WTC11 (cell line): ENCODE measurements at regions not wholly inside any gene's neighbourhood (a gene's known extent, or its start where the extent isn't known, plus 50 kb on each side); places are given as distances from the start of the nearest gene placed in this dataset.

ENCODE experiments used
- ATAC-seq: fragments of 200-7000 bp; cut with Tn5 transposase; 2 replicates; pipeline ENCODE4 v1.10.0; 2021; ENCODE audit warnings: mild to moderate bottlenecking, moderate library complexity
- CTCF ChIA-PET: fragments of 300-600 bp; sonication (Branson Sonifier 250); formaldehyde crosslinking; loops from one replicate; lab custom pipeline; 2021; ENCODE audit warnings: antibody characterized with exemption; lab: Charles Lee
- POLR2A ChIA-PET: fragments of 350-600 bp; sonication (Branson Sonifier 250); formaldehyde crosslinking; loops from one replicate; lab custom pipeline; 2021; ENCODE audit warnings: antibody characterized with exemption; lab: Charles Lee
- DNase-seq: peaks from one replicate; pipeline ENCODE4 v3.0.0; 2021; ENCODE audit warnings: low spot score
- H3K27ac Mint-ChIP-seq: 2 replicates; pipeline ENCODE4 v1.8.0; 2021; ENCODE audit warnings: mixed read lengths
- H3K27me3 Mint-ChIP-seq: 2 replicates; pipeline ENCODE4 v1.8.0; 2021; ENCODE audit warnings: low read depth, mild to moderate bottlenecking, moderate library complexity, mixed read lengths
- H3K36me3 Mint-ChIP-seq: 2 replicates; pipeline ENCODE4 v1.8.0; 2021; ENCODE audit warnings: mixed read lengths
- H3K4me1 Mint-ChIP-seq: 2 replicates; pipeline ENCODE4 v1.8.0; 2022; ENCODE audit warnings: mixed read lengths
- H3K4me3 Mint-ChIP-seq: 2 replicates; pipeline ENCODE4 v1.8.0; 2021; ENCODE audit warnings: mild to moderate bottlenecking, moderate library complexity, mixed read lengths
- H3K9me3 Mint-ChIP-seq: 2 replicates; pipeline ENCODE4 v1.8.0; 2021; ENCODE audit warnings: mixed read lengths
- CBFB ChIP-seq: sonication (generic); formaldehyde crosslinking; IDR thresholded peaks from 2 replicates; pipeline ENCODE4 v1.8.1; 2022; ENCODE audit warnings: mild to moderate bottlenecking, low read depth, missing genetic modification reagents
- FOXJ3 ChIP-seq: sonication (generic); formaldehyde crosslinking; IDR thresholded peaks from 2 replicates; pipeline ENCODE4 v1.9.0; 2021; ENCODE audit warnings: missing genetic modification reagents, mild to moderate bottlenecking, borderline replicate concordance
- GRHL2 ChIP-seq: fragments of 250-450 bp; sonication (Bioruptor Pico); IDR thresholded peaks from 2 replicates; pipeline ENCODE4 v1.8.0; 2022; ENCODE audit warnings: mild to moderate bottlenecking, moderate library complexity; ENCODE audit not compliant: insufficient replicate concordance, severe bottlenecking
- KAT7 ChIP-seq: sonication (generic); formaldehyde crosslinking; IDR thresholded peaks from 2 replicates; pipeline ENCODE4 v1.8.1; 2023; ENCODE audit warnings: missing genetic modification reagents, mild to moderate bottlenecking, borderline replicate concordance
- NFATC4 ChIP-seq: fragments of 250-450 bp; sonication (Bioruptor Pico); IDR thresholded peaks from 2 replicates; pipeline ENCODE4 v1.9.0; 2021; ENCODE audit warnings: mild to moderate bottlenecking
- OVOL2 ChIP-seq: fragments of 250-450 bp; sonication (Bioruptor Pico); IDR thresholded peaks from 2 replicates; pipeline ENCODE4 v1.9.0; 2021; ENCODE audit warnings: mild to moderate bottlenecking, borderline replicate concordance
- SP1 ChIP-seq: sonication (generic); formaldehyde crosslinking; conservative IDR thresholded peaks from 2 replicates; pipeline ENCODE4 v1.8.1; 2022; ENCODE audit warnings: missing genetic modification reagents
- TEAD4 ChIP-seq: sonication (generic); formaldehyde crosslinking; IDR thresholded peaks from 2 replicates; pipeline ENCODE4 v1.8.0; 2022; ENCODE audit warnings: mild to moderate bottlenecking, missing genetic modification reagents
- TP53 ChIP-seq: sonication (generic); formaldehyde crosslinking; IDR thresholded peaks from 2 replicates; pipeline ENCODE4 v1.8.1; 2023; ENCODE audit warnings: mild to moderate bottlenecking, missing genetic modification reagents
- ZBTB21 ChIP-seq: sonication (generic); formaldehyde crosslinking; IDR thresholded peaks from 2 replicates; pipeline ENCODE4 v1.8.1; 2023; ENCODE audit warnings: mild to moderate bottlenecking, missing genetic modification reagents, borderline replicate concordance
- ZNF138 ChIP-seq: sonication (generic); formaldehyde crosslinking; conservative IDR thresholded peaks from 2 replicates; pipeline ENCODE4 v1.8.1; 2022; ENCODE audit warnings: mild to moderate bottlenecking, moderate library complexity, missing genetic modification reagents
- ZNF263 ChIP-seq: sonication (generic); formaldehyde crosslinking; IDR thresholded peaks from 2 replicates; pipeline ENCODE4 v1.8.1; 2022; ENCODE audit warnings: low read depth, mild to moderate bottlenecking, moderate library complexity, missing genetic modification reagents
- TF ChIP-seq, protein P1 (sequence below): sonication (generic); formaldehyde crosslinking; IDR thresholded peaks from 2 replicates; pipeline ENCODE4 v1.8.0; 2022; ENCODE audit warnings: mild to moderate bottlenecking, missing genetic modification reagents
- TF ChIP-seq, protein P2 (sequence below): sonication (generic); formaldehyde crosslinking; IDR thresholded peaks from 2 replicates; pipeline ENCODE4 v1.8.1; 2022; ENCODE audit warnings: mild to moderate bottlenecking, moderate library complexity, missing genetic modification reagents
- TF ChIP-seq, protein P3 (sequence below): sonication (generic); formaldehyde crosslinking; IDR thresholded peaks from 2 replicates; pipeline ENCODE4 v1.8.0; 2023; ENCODE audit warnings: missing genetic modification reagents
- TF ChIP-seq, protein P4 (sequence below): sonication (generic); formaldehyde crosslinking; IDR thresholded peaks from 2 replicates; pipeline ENCODE4 v1.8.1; 2023; ENCODE audit warnings: mild to moderate bottlenecking, missing genetic modification reagents, moderate library complexity
- TF ChIP-seq, protein P5 (sequence below): sonication (generic); formaldehyde crosslinking; IDR thresholded peaks from 2 replicates; pipeline ENCODE4 v1.8.0; 2023; ENCODE audit warnings: mild to moderate bottlenecking, missing genetic modification reagents
- TF ChIP-seq, protein P6 (sequence below): fragments of 250-450 bp; sonication (Bioruptor Pico); IDR thresholded peaks from 2 replicates; pipeline ENCODE4 v1.8.0; 2021; ENCODE audit warnings: mild to moderate bottlenecking
- TF ChIP-seq, protein P7 (sequence below): fragments of 250-450 bp; sonication (Bioruptor Pico); conservative IDR thresholded peaks from 2 replicates; pipeline ENCODE4 v1.9.0; 2021; ENCODE audit warnings: mild to moderate bottlenecking

DNA sequence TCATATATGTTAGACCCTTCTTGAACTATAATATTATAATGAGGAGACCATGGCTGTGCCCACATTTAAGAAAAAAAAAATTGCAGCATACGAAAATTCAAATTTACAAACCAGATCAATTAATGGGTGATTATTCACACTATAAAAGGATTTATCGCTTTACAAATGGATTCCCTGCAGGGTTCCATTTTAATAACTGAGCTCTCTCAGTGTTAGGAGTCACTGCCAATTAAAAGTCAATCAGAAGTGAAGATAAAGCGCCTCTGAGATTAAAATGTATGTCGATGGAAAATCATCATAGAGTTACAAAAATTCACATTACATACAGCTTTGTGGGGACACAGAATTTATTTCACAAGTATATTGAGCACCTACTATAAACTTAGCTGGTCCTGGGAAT is 66.6 kb upstream of the SMARCA2 start:
- Mint-ChIP-seq H3K9me3 (no peaks in the 10 kb centered on the region), H3K36me3 (no peaks in the 10 kb centered on the region), H3K27ac (no peak overlapping the region), H3K4me1 (0 out of 2 replicates have a peak, but pooled peaks cover 5% of the 10 kb centered on the region), H3K27me3 (no peaks in the 10 kb centered on the region), H3K4me3 (no peak overlapping the region)
- ChIA-PET POLR2A (no interaction called here), CTCF (interaction anchor here (1.0 kb wide), 1 partner anchor 49 kb away, joined by 3 read pairs; no protein-coding TSS in a partner anchor)
- DNase-seq (no peak), ATAC-seq (no peak)
- TF ChIP-seq, protein P1, sequence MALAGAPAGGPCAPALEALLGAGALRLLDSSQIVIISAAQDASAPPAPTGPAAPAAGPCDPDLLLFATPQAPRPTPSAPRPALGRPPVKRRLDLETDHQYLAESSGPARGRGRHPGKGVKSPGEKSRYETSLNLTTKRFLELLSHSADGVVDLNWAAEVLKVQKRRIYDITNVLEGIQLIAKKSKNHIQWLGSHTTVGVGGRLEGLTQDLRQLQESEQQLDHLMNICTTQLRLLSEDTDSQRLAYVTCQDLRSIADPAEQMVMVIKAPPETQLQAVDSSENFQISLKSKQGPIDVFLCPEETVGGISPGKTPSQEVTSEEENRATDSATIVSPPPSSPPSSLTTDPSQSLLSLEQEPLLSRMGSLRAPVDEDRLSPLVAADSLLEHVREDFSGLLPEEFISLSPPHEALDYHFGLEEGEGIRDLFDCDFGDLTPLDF (CRISPR knock-in tag), result no peak
- TF ChIP-seq, protein P2, sequence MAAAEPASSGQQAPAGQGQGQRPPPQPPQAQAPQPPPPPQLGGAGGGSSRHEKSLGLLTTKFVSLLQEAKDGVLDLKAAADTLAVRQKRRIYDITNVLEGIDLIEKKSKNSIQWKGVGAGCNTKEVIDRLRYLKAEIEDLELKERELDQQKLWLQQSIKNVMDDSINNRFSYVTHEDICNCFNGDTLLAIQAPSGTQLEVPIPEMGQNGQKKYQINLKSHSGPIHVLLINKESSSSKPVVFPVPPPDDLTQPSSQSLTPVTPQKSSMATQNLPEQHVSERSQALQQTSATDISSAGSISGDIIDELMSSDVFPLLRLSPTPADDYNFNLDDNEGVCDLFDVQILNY (CRISPR knock-in tag), result no peak
- TF ChIP-seq OVOL2, result no peak
- TF ChIP-seq, protein P3, sequence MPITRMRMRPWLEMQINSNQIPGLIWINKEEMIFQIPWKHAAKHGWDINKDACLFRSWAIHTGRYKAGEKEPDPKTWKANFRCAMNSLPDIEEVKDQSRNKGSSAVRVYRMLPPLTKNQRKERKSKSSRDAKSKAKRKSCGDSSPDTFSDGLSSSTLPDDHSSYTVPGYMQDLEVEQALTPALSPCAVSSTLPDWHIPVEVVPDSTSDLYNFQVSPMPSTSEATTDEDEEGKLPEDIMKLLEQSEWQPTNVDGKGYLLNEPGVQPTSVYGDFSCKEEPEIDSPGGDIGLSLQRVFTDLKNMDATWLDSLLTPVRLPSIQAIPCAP (CRISPR knock-in tag), result no peak
- no peak for TF ChIP-seq ZNF138 (CRISPR knock-in tag)
- TF ChIP-seq TEAD4 (CRISPR knock-in tag), result no peak
- no peak for TF ChIP-seq ZBTB21 (CRISPR knock-in tag)
- TF ChIP-seq CBFB (CRISPR knock-in tag), result no peak
- TF ChIP-seq FOXJ3 (CRISPR knock-in tag), result no peak
- TF ChIP-seq, protein P4, sequence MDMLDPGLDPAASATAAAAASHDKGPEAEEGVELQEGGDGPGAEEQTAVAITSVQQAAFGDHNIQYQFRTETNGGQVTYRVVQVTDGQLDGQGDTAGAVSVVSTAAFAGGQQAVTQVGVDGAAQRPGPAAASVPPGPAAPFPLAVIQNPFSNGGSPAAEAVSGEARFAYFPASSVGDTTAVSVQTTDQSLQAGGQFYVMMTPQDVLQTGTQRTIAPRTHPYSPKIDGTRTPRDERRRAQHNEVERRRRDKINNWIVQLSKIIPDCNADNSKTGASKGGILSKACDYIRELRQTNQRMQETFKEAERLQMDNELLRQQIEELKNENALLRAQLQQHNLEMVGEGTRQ (CRISPR knock-in tag), result no peak
- no peak for TF ChIP-seq SP1
- TF ChIP-seq TP53 (CRISPR knock-in tag), result no peak
- TF ChIP-seq ZNF263, result no peak
- TF ChIP-seq, protein P5, sequence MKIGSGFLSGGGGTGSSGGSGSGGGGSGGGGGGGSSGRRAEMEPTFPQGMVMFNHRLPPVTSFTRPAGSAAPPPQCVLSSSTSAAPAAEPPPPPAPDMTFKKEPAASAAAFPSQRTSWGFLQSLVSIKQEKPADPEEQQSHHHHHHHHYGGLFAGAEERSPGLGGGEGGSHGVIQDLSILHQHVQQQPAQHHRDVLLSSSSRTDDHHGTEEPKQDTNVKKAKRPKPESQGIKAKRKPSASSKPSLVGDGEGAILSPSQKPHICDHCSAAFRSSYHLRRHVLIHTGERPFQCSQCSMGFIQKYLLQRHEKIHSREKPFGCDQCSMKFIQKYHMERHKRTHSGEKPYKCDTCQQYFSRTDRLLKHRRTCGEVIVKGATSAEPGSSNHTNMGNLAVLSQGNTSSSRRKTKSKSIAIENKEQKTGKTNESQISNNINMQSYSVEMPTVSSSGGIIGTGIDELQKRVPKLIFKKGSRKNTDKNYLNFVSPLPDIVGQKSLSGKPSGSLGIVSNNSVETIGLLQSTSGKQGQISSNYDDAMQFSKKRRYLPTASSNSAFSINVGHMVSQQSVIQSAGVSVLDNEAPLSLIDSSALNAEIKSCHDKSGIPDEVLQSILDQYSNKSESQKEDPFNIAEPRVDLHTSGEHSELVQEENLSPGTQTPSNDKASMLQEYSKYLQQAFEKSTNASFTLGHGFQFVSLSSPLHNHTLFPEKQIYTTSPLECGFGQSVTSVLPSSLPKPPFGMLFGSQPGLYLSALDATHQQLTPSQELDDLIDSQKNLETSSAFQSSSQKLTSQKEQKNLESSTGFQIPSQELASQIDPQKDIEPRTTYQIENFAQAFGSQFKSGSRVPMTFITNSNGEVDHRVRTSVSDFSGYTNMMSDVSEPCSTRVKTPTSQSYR (CRISPR knock-in tag), result no peak
- no peak for TF ChIP-seq GRHL2
- TF ChIP-seq, protein P6, sequence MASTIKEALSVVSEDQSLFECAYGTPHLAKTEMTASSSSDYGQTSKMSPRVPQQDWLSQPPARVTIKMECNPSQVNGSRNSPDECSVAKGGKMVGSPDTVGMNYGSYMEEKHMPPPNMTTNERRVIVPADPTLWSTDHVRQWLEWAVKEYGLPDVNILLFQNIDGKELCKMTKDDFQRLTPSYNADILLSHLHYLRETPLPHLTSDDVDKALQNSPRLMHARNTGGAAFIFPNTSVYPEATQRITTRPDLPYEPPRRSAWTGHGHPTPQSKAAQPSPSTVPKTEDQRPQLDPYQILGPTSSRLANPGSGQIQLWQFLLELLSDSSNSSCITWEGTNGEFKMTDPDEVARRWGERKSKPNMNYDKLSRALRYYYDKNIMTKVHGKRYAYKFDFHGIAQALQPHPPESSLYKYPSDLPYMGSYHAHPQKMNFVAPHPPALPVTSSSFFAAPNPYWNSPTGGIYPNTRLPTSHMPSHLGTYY, result no peak
- TF ChIP-seq, protein P7, sequence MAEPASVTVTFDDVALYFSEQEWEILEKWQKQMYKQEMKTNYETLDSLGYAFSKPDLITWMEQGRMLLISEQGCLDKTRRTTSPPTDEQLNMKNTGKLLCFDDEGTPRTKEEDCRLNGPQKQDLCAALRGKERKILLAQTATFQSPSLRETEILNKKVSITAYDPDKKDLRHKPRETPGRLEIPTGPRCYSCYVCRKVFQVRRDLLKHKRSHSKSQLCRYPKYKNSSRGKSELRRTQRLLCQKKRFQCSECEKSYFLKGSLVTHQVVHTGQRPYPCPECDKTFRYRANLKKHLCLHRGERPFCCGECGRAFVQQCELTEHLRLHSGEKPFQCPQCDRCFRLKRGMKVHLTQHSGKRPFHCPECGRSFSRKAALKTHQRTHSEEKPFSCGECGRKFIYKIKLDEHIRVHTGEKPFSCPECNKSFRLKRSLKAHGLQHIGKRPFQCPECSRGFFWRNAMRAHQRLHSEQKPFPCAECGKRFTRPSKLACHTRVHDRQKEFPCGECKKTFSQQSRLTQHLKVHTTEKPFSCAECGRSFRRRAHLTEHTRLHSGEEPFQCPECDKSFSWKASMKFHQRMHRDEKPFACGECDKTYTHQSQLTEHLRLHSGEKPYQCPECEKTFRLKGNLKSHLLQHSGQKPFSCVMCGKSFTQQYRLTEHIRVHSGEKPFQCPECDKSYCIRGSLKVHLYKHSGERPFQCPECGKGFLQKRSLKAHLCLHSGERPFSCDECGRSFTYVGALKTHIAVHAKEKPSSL (CRISPR knock-in tag), result no peak
- no peak for TF ChIP-seq KAT7 (CRISPR knock-in tag)
- TF ChIP-seq NFATC4 (CRISPR knock-in tag), result no peak
